Thymus (tissue), 11 donors: ENCODE measurements at regions not wholly inside any gene's neighbourhood (a gene's known extent, or its start where the extent isn't known, plus 50 kb on each side); places are given as distances from the start of the nearest gene placed in this dataset.

Experiments
- DNase-seq, 9 donors: peaks; one replicate each; pipeline ENCODE4 v3.0.0-alpha.2; 2013; ENCODE audit warnings: low spot score in 9 of 9, low read depth in 6 of 9, missing footprints in 1 of 9
- H3K27ac ChIP-seq, 2 donors: one replicate each; pipeline ENCODE4 v1.5.1; 2013; ENCODE audit warnings: control low read depth in 1 of 2, low read depth in 1 of 2, low read length in 1 of 2, mild to moderate bottlenecking in 1 of 2, moderate library complexity in 1 of 2
- H3K27me3 ChIP-seq, 2 donors: one replicate each; pipeline ENCODE4 v1.5.1; 2013; ENCODE audit warnings: low read length in 1 of 2; ENCODE audit not compliant: control insufficient read depth in 2 of 2, insufficient read depth in 1 of 2
- H3K36me3 ChIP-seq, 2 donors: one replicate each; pipeline ENCODE4 v1.5.1; 2013; ENCODE audit warnings: low read length in 1 of 2, mild to moderate bottlenecking in 1 of 2, moderate library complexity in 1 of 2; ENCODE audit not compliant: control insufficient read depth in 2 of 2, insufficient read depth in 2 of 2
- H3K4me1 ChIP-seq, 2 donors: one replicate each; pipeline ENCODE4 v1.5.1; 2013; ENCODE audit warnings: low read length in 2 of 2; ENCODE audit not compliant: control insufficient read depth in 2 of 2, insufficient read depth in 2 of 2
- H3K4me3 ChIP-seq, 2 donors: one replicate each; pipeline ENCODE4 v1.5.1; 2013; ENCODE audit warnings: low read length in 2 of 2, control low read depth in 1 of 2, mild to moderate bottlenecking in 1 of 2
- H3K9me3 ChIP-seq, 2 donors: one replicate each; pipeline ENCODE4 v1.5.1; 2013; ENCODE audit warnings: low read length in 1 of 2, mild to moderate bottlenecking in 1 of 2; ENCODE audit not compliant: control insufficient read depth in 2 of 2, insufficient read depth in 1 of 2
- WGBS: extraction: QIAGEN DNeasy Blood & Tissue Kit; methylation state at CpG from one replicate; pipeline ENCODE4 v1.1.7; 2013; 5-methylcytosine and 5-hydroxymethylcytosine counted together
- donor health status: healthy.

- Histone ChIP-seq H3K9me3 (no peaks in the 10 kb centered on the region), H3K4me1 (no peaks in the 10 kb centered on the region), H3K27me3 (no peaks in the 10 kb centered on the region), H3K36me3 (no peaks in the 10 kb centered on the region), H3K27ac (no peak overlapping the region), H3K4me3 (no peak overlapping the region)
- 91% methylated on average over 31 of the region's 31 CpGs for WGBS
- DNase-seq: no peak
Measured at GRCh38 chr22:49241174-49241851, 586.4 kb downstream of the BRD1 start.

DNA sequence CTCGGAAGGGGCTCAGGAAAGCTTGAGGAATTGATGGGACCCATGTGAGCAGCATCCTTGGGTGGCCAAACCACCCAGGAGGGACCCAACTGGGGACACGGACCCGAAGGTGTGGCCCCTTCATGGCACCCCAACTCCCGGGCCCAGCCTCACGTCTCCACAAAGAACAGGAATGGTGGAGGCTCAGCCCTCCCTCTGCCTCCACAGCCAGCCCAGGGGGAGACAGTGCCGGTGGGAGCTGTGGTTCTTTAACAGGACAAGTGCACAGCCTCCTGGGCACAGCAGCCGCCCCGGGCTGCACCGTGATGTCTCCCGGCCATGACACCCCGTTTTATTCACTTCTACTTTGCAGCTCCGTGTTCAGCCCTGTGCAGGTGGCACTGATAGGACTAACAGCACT lies 587.2 kb downstream of the BRD1 start:
- no peak for DNase-seq
- 91% methylated on average over 12 of the region's 12 CpGs for WGBS
- H3K27me3 ChIP-seq: no peaks in the 10 kb centered on the region

GRCh38 chr22:49240016-49240380 lies 587.7 kb downstream of the BRD1 start:
- Histone ChIP-seq H3K27me3 (no peaks in the 10 kb centered on the region), H3K4me3 (no peak overlapping the region), H3K36me3 (no peaks in the 10 kb centered on the region), H3K4me1 (no peaks in the 10 kb centered on the region), H3K27ac (no peak overlapping the region), H3K9me3 (no peaks in the 10 kb centered on the region)
- no peak for DNase-seq
- 86% methylated on average over 9 of the region's 9 CpGs for WGBS

More for the DNA sequence above, 587.2 kb downstream of the BRD1 start:
- no peak overlapping the region for H3K4me3 ChIP-seq
- H3K9me3 ChIP-seq: no peaks in the 10 kb centered on the region
- H3K27ac ChIP-seq: no peak overlapping the region
- H3K36me3 ChIP-seq: no peaks in the 10 kb centered on the region
- no peaks in the 10 kb centered on the region for H3K4me1 ChIP-seq

GRCh38 chr22:49239264-49240015 lies 588.2 kb downstream of the BRD1 start:
- 87% methylated on average over 18 of the region's 18 CpGs for WGBS

GRCh38 chr22:49238181-49239141 lies 589.2 kb downstream of the BRD1 start:
- Histone ChIP-seq H3K4me3 (no peak overlapping the region), H3K27me3 (no peaks in the 10 kb centered on the region), H3K27ac (no peak overlapping the region), H3K36me3 (no peaks in the 10 kb centered on the region), H3K9me3 (no peaks in the 10 kb centered on the region), H3K4me1 (no peaks in the 10 kb centered on the region)
- DNase-seq: no peak
- 87% methylated on average over 25 of the region's 25 CpGs for WGBS

More at GRCh38 chr22:49239264-49240015, 588.2 kb downstream of the BRD1 start:
- H3K27me3 ChIP-seq: no peaks in the 10 kb centered on the region
- no peaks in the 10 kb centered on the region for H3K36me3 ChIP-seq
- H3K9me3 ChIP-seq: no peaks in the 10 kb centered on the region
- no peak overlapping the region for H3K27ac ChIP-seq
- H3K4me3 ChIP-seq: no peak overlapping the region
- H3K4me1 ChIP-seq: no peaks in the 10 kb centered on the region
- DNase-seq: no peak

DNA sequence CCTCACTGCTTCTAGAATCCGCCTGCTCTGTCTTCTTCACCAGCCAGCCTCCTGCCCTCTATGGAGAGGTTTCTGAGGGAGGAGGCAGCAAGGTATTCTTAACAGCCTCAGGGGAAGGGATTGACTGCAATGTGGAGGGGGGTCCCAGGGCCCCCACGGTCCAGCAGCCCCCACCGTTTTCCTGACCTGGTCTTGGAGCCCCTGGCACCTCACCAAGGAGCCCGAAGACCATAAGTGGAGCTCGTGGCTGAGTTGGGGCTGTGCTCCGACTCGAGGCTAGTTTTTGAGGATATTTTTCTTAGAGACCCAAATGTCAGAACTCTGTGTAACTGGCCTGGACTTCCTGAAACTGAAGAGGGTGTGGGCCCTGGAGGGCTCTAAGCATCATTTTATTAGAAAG lies 590.0 kb downstream of the BRD1 start:
- Histone ChIP-seq H3K27ac (no peak overlapping the region), H3K4me3 (no peak overlapping the region), H3K4me1 (no peaks in the 10 kb centered on the region), H3K36me3 (no peaks in the 10 kb centered on the region), H3K27me3 (no peaks in the 10 kb centered on the region), H3K9me3 (no peaks in the 10 kb centered on the region)
- WGBS: 68% methylated on average over 7 of the region's 7 CpGs
- no peak for DNase-seq

DNA sequence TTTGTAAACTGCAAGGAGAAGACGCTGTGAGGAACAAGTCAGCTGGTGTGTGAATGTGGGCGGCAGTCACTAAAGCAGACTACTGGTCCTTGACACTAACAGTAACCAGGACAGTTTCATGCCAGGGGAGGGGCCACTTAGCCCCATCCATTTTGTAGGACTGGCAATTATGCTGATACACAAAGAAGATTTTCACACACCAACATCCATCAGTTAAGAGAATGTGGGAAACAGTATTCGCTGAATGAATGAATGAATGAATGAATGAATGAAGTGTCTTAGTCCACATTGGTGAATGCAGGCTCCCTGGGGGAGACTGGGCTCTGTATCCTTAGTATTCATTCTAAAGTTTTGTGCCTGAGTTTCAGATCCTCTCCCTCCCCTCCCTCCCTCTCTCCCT lies 590.4 kb downstream of the BRD1 start:
- H3K4me3 ChIP-seq: no peak overlapping the region
- H3K4me1 ChIP-seq: no peaks in the 10 kb centered on the region
- WGBS: 93% methylated on average over 3 of the region's 3 CpGs
- H3K27me3 ChIP-seq: no peaks in the 10 kb centered on the region
- no peak for DNase-seq
- H3K27ac ChIP-seq: no peak overlapping the region
- H3K9me3 ChIP-seq: no peaks in the 10 kb centered on the region
- H3K36me3 ChIP-seq: no peaks in the 10 kb centered on the region

- no peaks in the 10 kb centered on the region for H3K27me3 ChIP-seq
- 95% methylated on average over 11 of the region's 11 CpGs for WGBS
- no peak for DNase-seq
Measured at GRCh38 chr22:49236541-49237075, 591.1 kb downstream of the BRD1 start.

More at GRCh38 chr22:49236541-49237075, 591.1 kb downstream of the BRD1 start:
- Histone ChIP-seq H3K27ac (no peak overlapping the region), H3K9me3 (no peaks in the 10 kb centered on the region), H3K4me3 (no peak overlapping the region), H3K36me3 (no peaks in the 10 kb centered on the region), H3K4me1 (no peaks in the 10 kb centered on the region)
